ENCODE measurements at regions not wholly inside any gene's neighbourhood (a gene's known extent, or its start where the extent isn't known, plus 50 kb on each side); places are given as distances from the start of the nearest gene placed in this dataset.

- TF ChIP-seq CTCF (IDR thresholded peaks at IDR 0.05; ENCODE audit: low read depth, low read length, missing input control): no peak
- TF ChIP-seq TAF1 (conservative IDR thresholded peaks at IDR 0.05): no peak
- no peak for TF ChIP-seq SP1 (IDR thresholded peaks at IDR 0.05)
- TF ChIP-seq MAX (IDR thresholded peaks at IDR 0.05): no peak
- no peak for TF ChIP-seq RXRA (IDR thresholded peaks at IDR 0.05)
- TF ChIP-seq ATF3 (IDR thresholded peaks at IDR 0.05): no peak
- no peak for TF ChIP-seq GABPA (IDR thresholded peaks at IDR 0.05 in 1 of 2, conservative IDR thresholded peaks at IDR 0.05 in 1 of 2)
- no peak for TF ChIP-seq RAD21 (IDR thresholded peaks at IDR 0.05)
- no peak for TF ChIP-seq REST (IDR thresholded peaks at IDR 0.05)
- TF ChIP-seq JUND (IDR thresholded peaks at IDR 0.05): no peak
- no peak for TF ChIP-seq FOXA1 (IDR thresholded peaks at IDR 0.05)
- no peak for TF ChIP-seq EGR1 (IDR thresholded peaks at IDR 0.05; ENCODE audit: low read depth in 2 of 2)
- no peak for TF ChIP-seq ZBTB33 (IDR thresholded peaks at IDR 0.05)
Measured at GRCh38 chr5:124560370-124560769, 186.1 kb downstream of the ZNF608 start.
